Umbilical cord (tissue), 1 donor: ENCODE measurements at regions not wholly inside any gene's neighbourhood (a gene's known extent, or its start where the extent isn't known, plus 50 kb on each side); places are given as distances from the start of the nearest gene placed in this dataset.

ENCODE experiments used
- DNase-seq: peaks from one replicate; pipeline ENCODE4 v3.0.0-alpha.2; 2015; ENCODE audit warnings: low spot score

- no peak for DNase-seq
Observed at GRCh38 chr5:103498800-103499551, 63.6 kb downstream of the NUDT12 start.

DNA sequence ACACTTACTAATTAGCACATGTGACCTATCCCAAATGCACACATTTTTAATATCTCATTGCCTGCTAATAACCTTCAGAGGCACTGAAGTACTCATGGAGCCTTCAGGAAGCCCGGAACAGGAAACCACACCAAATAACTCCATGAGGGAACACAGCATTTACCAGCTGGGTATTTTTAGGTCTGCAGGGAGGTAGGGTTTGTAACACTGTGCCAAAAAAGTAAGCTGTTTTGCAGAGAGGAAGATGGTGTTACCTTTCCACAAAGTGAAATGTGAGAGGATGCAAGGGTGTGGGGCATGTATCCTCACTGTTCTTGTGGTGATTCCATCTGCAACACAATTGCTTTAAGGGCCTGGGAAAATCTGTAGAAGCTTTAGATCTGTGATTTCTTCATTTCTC, 64.4 kb downstream of the NUDT12 start:
- no peak for DNase-seq

DNA sequence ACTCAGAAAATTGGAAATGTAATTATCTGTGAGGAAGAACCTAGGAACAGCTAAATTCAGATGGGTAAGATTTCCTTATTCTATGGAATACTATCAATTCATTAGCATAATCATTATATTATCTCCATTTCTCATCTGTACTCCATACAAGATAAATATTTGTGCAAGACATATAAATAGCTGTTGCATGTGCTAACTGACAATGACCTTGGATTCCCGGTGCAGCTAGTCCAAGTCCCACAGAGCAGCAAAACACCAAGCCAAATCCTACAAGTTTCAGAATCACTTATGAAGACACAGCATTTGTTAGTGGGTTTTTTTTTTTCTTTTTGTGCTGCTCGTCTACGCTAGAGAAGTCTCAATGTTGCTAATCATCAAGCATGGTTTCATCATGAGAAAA, 64.8 kb downstream of the NUDT12 start:
- no peak for DNase-seq

DNA sequence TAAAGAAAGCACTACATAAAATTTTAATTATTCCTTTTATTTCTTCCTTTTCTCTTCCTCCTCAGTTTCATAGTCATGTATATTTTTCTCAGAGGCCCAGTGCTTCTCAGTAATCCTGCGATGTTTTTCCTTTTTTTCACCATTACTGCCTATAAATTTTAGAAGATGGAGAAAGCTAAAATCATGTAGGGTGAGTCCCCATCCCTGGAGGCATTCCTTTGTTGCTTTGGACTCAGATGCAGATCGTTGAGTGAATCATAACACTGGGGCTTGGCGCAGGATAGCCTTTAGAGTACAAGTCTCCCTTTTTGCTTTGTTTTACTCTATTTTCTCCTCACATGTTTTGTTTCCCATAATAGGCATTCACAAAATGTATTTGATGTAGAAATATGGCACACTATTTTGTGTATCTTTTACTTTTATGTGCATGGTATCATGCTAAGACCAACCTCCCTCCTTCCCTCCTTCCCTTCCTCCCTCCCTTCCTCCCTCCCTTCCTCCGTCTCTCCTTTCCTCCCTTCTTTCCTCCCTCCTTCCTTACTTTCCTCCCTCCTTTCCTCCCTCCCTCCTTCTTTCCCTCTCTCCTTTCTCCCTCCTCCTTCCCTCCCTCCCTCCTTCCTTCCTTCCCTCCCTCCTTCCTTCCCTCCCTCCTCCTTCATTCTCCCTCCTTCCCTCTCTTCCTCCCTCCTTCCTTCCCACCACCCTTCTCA, 72.4 kb downstream of the NUDT12 start:
- DNase-seq, result no peak

DNA sequence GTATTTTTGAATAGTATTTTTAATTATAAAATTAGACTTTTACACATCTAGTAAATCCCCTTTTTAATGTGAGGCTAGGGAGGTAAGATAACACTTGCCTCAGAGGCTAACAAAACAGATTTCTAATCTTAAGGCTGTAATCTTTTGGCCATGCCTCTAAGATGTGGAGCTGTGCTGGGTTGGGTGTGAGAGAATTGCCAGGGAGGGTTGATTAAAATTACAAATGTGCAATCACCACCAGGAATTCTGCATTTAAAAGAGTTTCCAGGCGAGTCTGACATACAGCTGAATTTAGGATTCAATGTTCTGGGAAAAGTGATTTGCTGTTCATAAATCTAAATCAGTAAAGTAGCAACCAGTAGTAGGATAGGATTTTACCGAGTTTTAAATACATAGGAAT, 73.3 kb downstream of the NUDT12 start:
- DNase-seq, result no peak

DNA sequence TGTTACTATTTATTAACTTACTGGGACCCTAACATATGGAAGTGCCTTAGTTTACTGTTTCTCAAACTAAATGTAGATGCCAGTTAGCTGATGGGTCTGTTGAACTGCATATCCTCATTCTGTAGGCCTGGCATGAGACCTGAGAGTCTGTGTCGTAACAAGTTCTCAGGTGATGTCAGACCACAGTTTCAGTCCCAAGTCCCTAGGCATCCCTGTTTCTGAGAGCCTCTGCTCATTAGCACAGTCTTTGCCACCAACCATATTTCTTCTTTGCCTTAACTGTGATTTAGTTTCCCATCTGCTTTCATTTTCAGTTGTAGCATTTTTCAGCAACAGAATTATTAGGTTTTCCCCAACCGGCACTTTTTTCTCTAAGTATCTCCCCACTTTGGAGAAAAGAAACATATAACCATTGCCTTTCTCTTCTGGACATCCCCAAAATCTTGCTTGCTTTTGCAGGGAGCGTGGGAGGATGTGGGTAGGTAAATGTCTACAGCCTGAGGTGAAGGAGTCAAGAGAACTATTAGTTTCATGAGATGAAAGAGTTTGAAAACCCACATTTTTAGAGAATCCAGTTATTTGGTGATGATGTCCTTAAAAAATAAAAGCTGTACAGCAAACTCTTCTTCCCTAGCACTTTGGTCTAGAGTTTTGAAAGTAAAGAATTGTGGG, 74.6 kb downstream of the NUDT12 start:
- no peak for DNase-seq

- DNase-seq, result no peak
Observed at GRCh38 chr5:103487218-103487617, 75.4 kb downstream of the NUDT12 start.

- DNase-seq, result no peak
Observed at GRCh38 chr5:103486739-103487138, 75.8 kb downstream of the NUDT12 start.

DNA sequence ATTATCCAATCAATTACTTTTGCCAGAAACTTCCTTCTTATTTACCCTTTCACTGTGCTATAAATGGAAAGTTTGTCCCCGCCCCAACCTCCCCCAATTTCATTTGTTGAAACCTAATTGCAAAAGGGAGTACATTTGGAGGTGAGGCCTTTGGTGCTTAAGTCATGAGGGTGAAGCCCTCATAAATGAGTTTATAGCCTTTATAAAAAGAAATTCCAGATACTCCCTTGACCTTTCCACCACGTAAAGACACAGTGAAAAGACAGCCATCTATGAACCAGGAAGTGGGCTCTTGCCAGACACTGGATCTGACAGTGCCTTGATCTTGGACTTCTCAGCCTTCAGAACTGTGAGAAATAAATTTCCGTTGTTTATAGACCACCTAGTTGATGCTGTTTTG, 82.3 kb downstream of the NUDT12 start:
- no peak for DNase-seq

- DNase-seq, result no peak
Observed at GRCh38 chr5:103477678-103478077, 84.9 kb downstream of the NUDT12 start.

- DNase-seq, result no peak
Observed at GRCh38 chr5:103476811-103477210, 85.8 kb downstream of the NUDT12 start.

DNA sequence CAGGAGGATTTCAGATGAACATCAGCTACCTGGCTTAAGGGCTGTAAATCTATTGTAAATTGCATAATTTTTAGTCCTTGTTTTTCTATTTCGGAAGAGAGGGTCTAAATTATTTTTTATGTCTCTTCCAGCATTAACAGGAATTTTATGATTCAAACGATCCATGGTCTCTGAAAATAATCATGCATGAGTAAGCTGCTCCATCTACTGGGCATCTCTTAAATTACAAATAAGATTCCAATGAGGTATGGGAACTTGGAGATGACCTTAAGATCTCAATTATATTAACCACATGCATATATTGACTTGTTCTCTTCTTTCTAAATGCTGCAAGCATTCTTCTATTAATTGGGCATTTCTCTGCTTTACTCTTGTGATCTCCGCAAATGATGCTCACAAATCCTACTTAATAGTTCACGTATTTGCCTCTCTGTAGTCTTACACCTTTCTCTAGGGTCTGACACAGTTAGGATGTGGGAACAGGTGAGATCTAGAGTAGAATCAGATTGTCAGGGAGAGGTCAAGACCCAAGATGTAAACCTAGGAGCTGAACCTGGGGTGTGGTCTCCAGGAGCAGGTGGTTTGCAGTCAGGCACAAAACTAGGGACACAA, 86.9 kb downstream of the NUDT12 start:
- DNase-seq, result peak; percentile 63

DNA sequence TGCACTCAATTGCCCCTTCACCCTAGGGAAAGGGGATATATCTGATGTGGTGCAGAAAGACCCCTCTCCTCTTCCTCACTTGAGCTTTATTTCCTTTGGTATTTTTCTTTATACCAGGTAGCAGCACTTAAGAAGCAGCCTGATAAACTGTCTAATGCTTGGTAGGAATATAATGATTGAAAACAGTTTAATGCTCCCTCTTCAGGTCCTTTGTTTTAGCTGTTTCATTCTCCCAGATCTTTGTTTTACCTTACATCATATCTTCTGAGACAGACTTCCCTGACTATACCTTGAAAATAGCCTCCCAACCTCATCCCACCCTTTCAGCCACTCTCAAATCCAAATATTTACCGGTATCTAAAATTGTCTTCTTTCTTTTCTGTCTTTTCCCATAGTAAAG, 87.9 kb downstream of the NUDT12 start:
- no peak for DNase-seq

DNA sequence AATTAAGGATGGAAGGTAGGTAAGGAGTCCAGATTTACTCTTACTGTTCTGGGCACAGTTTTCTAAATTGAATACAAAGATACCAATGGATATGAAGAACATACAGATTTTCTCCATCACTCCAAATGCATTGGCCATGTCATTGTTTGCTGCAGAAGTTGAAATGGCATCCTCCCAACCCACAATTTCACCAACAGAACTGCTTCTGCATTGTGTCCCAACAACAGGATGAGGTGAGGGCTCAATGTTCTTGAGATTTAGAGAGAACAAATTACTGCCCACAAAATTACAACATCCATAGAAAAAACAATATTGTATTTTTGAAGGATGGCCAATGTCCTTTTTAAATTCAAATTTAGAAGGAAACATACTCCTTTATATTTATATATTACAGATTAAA, 88.9 kb downstream of the NUDT12 start:
- DNase-seq, result no peak

GRCh38 chr5:103472830-103473229, 89.8 kb downstream of the NUDT12 start:
- DNase-seq, result peak; percentile 21

DNA sequence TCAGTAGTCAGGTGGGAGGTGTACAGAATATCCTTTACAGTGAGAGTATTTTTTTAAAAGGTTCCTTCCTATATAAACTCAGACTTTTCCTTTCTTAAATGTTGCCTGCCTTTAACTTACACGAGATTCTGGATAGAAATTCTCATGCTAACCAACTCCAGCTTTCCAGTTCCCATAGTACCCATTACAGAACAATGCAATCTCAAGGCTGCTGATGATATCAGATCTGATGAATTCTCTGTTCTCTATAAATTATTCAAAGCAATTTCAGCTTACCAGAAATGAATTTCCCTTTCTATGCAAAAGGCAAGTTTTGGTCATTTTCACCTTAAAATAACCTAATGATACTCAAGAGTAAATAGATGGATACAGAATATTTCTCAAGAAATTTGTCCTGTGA, 90.3 kb downstream of the NUDT12 start:
- DNase-seq, result no peak

- no peak for DNase-seq
Observed at GRCh38 chr5:103469288-103470040, 93.1 kb downstream of the NUDT12 start.

GRCh38 chr5:103467831-103468230, 94.8 kb downstream of the NUDT12 start:
- no peak for DNase-seq

DNA sequence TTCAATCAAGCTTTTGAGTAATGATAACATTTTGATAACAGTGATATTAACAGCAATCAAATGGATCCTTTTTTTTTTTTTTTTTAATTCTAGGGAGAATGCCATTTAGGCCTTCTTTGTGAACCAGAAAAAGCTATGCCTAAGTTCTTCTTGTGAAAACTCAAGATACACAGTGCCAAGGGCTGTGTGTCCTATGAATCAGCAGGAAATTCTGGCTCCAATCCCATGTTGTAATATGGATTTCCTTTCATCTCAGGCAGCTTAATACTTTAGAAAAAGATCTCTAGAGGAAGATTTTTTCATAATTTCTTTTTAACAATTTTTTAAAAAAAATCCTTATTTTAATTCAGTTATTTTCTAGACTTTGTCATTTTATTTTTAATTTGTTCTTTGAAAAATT, 96.1 kb downstream of the NUDT12 start:
- peak; percentile 54 for DNase-seq

- DNase-seq, result no peak
Observed at GRCh38 chr5:103465891-103466290, 96.7 kb downstream of the NUDT12 start.

- no peak for DNase-seq
Observed at GRCh38 chr5:103464835-103465484, 97.6 kb downstream of the NUDT12 start.
